ENCODE measurements at regions not wholly inside any gene's neighbourhood (a gene's known extent, or its start where the extent isn't known, plus 50 kb on each side); places are given as distances from the start of the nearest gene placed in this dataset.

DNA sequence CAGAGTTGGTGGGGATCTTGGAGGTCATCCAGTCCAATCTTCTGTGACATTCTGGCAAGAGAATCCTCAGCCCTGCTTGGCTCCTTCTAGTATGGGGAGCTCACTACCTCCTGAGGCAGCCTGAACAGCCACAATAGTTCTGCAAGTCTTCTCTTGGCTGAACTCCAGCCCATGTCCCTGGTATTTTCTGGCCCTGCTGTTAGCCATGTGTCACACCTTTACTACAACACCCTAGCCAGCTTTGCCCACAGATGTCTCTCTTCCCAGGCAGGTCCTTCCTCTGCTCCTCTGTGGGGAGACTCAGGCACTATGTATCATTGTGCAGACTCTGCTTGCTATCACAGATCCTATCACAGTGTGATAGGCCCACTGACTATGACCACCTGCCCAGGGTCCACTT, 297.7 kb downstream of the CTTN start:
- no peak for DNase-seq (ENCODE audit: low spot score)
- Histone ChIP-seq H3K4me3 (ENCODE audit: low read depth, low read length, poor library complexity, severe bottlenecking) (no peak overlapping the region), H3K27ac (ENCODE audit: low read depth, low read length, poor library complexity, severe bottlenecking) (no peak overlapping the region), H3K9me3 (ENCODE audit: low read depth, low read length, poor library complexity, severe bottlenecking) (no peaks in the 10 kb centered on the region), H3K36me3 (ENCODE audit: insufficient read depth, low read length, poor library complexity, severe bottlenecking) (no peaks in the 10 kb centered on the region), H3K27me3 (replicated peaks; ENCODE audit: insufficient read depth, low read depth, low read length, poor library complexity) (peaks cover 5% of the 10 kb centered on the region), H3K4me1 (ENCODE audit: insufficient read depth, low read length, poor library complexity, severe bottlenecking) (no peaks in the 10 kb centered on the region)
- ChIA-PET POLR2A (ENCODE audit: low non-redundant PET) (no interaction called here), CTCF (no interaction called here)
- BruUV-seq (replicated peaks) = no TSS peak
- TF ChIP-seq, protein P1, sequence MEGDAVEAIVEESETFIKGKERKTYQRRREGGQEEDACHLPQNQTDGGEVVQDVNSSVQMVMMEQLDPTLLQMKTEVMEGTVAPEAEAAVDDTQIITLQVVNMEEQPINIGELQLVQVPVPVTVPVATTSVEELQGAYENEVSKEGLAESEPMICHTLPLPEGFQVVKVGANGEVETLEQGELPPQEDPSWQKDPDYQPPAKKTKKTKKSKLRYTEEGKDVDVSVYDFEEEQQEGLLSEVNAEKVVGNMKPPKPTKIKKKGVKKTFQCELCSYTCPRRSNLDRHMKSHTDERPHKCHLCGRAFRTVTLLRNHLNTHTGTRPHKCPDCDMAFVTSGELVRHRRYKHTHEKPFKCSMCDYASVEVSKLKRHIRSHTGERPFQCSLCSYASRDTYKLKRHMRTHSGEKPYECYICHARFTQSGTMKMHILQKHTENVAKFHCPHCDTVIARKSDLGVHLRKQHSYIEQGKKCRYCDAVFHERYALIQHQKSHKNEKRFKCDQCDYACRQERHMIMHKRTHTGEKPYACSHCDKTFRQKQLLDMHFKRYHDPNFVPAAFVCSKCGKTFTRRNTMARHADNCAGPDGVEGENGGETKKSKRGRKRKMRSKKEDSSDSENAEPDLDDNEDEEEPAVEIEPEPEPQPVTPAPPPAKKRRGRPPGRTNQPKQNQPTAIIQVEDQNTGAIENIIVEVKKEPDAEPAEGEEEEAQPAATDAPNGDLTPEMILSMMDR (conservative IDR thresholded peaks at IDR 0.05; ENCODE audit: low read depth, low read length) = no peak
- no peak for TF ChIP-seq EZH2 (IDR thresholded peaks at IDR 0.05; ENCODE audit: borderline replicate concordance, low read depth, low read length, poor library complexity, severe bottlenecking)
- intact Hi-C loops (cut with micrococcal nuclease; ENCODE audit: unreplicated experiment) = no loop called here

- CTCF ChIA-PET = no interaction called here
- intact Hi-C loops (cut with micrococcal nuclease; ENCODE audit: unreplicated experiment) = no loop called here
- Histone ChIP-seq H3K4me3 (ENCODE audit: low read depth, low read length, poor library complexity, severe bottlenecking) (no peak overlapping the region), H3K36me3 (ENCODE audit: insufficient read depth, low read length, poor library complexity, severe bottlenecking) (no peaks in the 10 kb centered on the region), H3K9me3 (ENCODE audit: low read depth, low read length, poor library complexity, severe bottlenecking) (no peaks in the 10 kb centered on the region), H3K27ac (ENCODE audit: low read depth, low read length, poor library complexity, severe bottlenecking) (no peak overlapping the region), H3K27me3 (replicated peaks; ENCODE audit: insufficient read depth, low read depth, low read length, poor library complexity) (peaks cover 5% of the 10 kb centered on the region), H3K4me1 (ENCODE audit: insufficient read depth, low read length, poor library complexity, severe bottlenecking) (no peaks in the 10 kb centered on the region)
- TF ChIP-seq EZH2 (IDR thresholded peaks at IDR 0.05; ENCODE audit: borderline replicate concordance, low read depth, low read length, poor library complexity, severe bottlenecking) = no peak
- TF ChIP-seq, protein P1 (conservative IDR thresholded peaks at IDR 0.05; ENCODE audit: low read depth, low read length) = no peak
- no peak for DNase-seq (ENCODE audit: low spot score)
- POLR2A ChIA-PET (ENCODE audit: low non-redundant PET) = no interaction called here
- BruUV-seq (replicated peaks) = no TSS peak
Observed at GRCh38 chr11:70696564-70696963, 298.2 kb downstream of the CTTN start.

- H3K9me3 ChIP-seq (ENCODE audit: low read depth, low read length, poor library complexity, severe bottlenecking) = no peaks in the 10 kb centered on the region
- no peaks in the 10 kb centered on the region for H3K27me3 ChIP-seq (replicated peaks; ENCODE audit: insufficient read depth, low read depth, low read length, poor library complexity)
- BruUV-seq (replicated peaks) = no TSS peak
- DNase-seq (ENCODE audit: low spot score) = no peak
- no peaks in the 10 kb centered on the region for H3K4me1 ChIP-seq (ENCODE audit: insufficient read depth, low read length, poor library complexity, severe bottlenecking)
- no peak overlapping the region for H3K4me3 ChIP-seq (ENCODE audit: low read depth, low read length, poor library complexity, severe bottlenecking)
- TF ChIP-seq EZH2 (IDR thresholded peaks at IDR 0.05; ENCODE audit: borderline replicate concordance, low read depth, low read length, poor library complexity, severe bottlenecking) = no peak
- TF ChIP-seq, protein P1 (conservative IDR thresholded peaks at IDR 0.05; ENCODE audit: low read depth, low read length) = no peak
- POLR2A ChIA-PET (ENCODE audit: low non-redundant PET) = no interaction called here
- intact Hi-C loops (cut with micrococcal nuclease; ENCODE audit: unreplicated experiment) = no loop called here
- CTCF ChIA-PET = no interaction called here
- H3K36me3 ChIP-seq (ENCODE audit: insufficient read depth, low read length, poor library complexity, severe bottlenecking) = no peaks in the 10 kb centered on the region
- H3K27ac ChIP-seq (ENCODE audit: low read depth, low read length, poor library complexity, severe bottlenecking) = no peak overlapping the region
Observed at GRCh38 chr11:70697701-70698100, 299.4 kb downstream of the CTTN start.

All from A673 (cell line).